NT2/D1 (cell line): ENCODE measurements at regions not wholly inside any gene's neighbourhood (a gene's known extent, or its start where the extent isn't known, plus 50 kb on each side); places are given as distances from the start of the nearest gene placed in this dataset.

ENCODE experiments used
- SUZ12 ChIP-seq: IDR thresholded peaks from 2 replicates; pipeline ENCODE4 v1.6.1; 2011; ENCODE audit not compliant: insufficient read length, insufficient read depth; ENCODE audit errors: extremely low read depth
- YY1 ChIP-seq: IDR thresholded peaks from 2 replicates; pipeline ENCODE4 v1.6.1; 2011; ENCODE audit not compliant: insufficient read length, insufficient read depth
- ZNF274 ChIP-seq: IDR thresholded peaks from 2 replicates; pipeline ENCODE4 v1.6.1; 2011; ENCODE audit warnings: mild to moderate bottlenecking, low read depth, low read length

DNA sequence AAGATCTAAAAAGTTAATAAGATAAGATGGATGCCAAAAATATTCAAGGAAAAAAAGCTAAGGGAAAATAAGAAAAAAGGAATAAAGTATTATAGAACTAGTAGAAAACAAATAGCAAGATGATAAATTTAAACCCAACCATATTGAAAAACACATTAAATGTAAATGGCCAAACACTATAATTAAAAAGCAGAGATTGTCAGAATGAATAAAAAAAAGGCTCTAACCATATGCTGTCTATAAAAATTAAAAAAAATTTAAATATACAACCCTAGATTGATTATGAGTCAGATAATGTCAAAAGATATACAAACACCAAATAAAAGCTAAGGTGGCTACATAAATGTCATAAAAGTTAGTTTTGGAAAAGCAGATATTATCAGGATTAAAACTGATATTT, 617.5 kb upstream of the SGCG start:
- no peak for TF ChIP-seq YY1
- TF ChIP-seq SUZ12: no peak
- no peak for TF ChIP-seq ZNF274
